Brain microvascular endothelial cell (primary cell): ENCODE measurements at regions not wholly inside any gene's neighbourhood (a gene's known extent, or its start where the extent isn't known, plus 50 kb on each side); places are given as distances from the start of the nearest gene placed in this dataset.
A peak's percentile ranks its signal among the peaks of the same experiment; 100 is the strongest.

Experiments
- DNase-seq: peaks from one replicate; pipeline ENCODE4 v3.0.0-alpha.2; 2020
- H3K27ac ChIP-seq: fragments of 250-450 bp; sonication (Bioruptor Pico); 2 replicates; pipeline ENCODE4 v1.5.1; 2020; ENCODE audit warnings: mild to moderate bottlenecking, moderate library complexity
- H3K27me3 ChIP-seq: fragments of 250-450 bp; sonication (Bioruptor Pico); replicated peaks from 2 replicates; pipeline ENCODE4 v1.5.1; 2020; ENCODE audit warnings: mild to moderate bottlenecking
- H3K36me3 ChIP-seq: fragments of 250-450 bp; sonication (Bioruptor Pico); replicated peaks from 2 replicates; pipeline ENCODE4 v1.5.1; 2020; ENCODE audit warnings: mild to moderate bottlenecking
- H3K4me3 ChIP-seq: 2 replicates; pipeline ENCODE4 v1.5.1; 2011; ENCODE audit warnings: low read depth, mild to moderate bottlenecking, control low read depth, low read length, moderate library complexity
- in situ Hi-C: cut with HindIII; loops from 2 replicates; pipeline ENCODE4 v1.10.0; 2017; ENCODE audit warnings: low sequenced_read_pairs, low pct_ligation_motif_present
- TF ChIP-seq, protein P1 (sequence below): IDR thresholded peaks from 2 replicates; pipeline ENCODE4 v1.5.1; 2011; ENCODE audit warnings: low read depth, mild to moderate bottlenecking, moderate library complexity, low read length, control low read depth, inconsistent platforms; ENCODE audit errors: missing control alignments

DNA sequence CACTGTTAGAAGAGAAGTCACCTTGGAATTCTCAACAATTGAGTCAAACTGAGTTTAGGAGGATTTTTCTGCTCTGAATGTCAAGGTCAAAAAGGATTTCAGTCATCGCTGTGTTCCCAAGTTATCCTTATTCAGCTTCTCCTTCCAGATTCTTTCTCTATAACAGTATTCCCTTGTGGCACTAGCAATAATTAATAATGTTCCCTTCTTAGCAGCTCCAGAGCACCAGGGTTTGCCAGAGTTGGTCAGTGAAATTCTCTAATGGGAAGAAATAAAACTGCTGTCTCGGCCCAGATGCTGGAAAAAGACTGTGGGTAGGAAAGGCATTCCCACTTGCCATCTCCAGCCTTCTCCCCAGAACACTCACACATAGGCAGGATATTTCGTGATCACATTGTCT is 836.0 kb upstream of the PIK3C3 start:
- no peak for DNase-seq
- Histone ChIP-seq H3K4me3 (no peak overlapping the region), H3K36me3 (no peaks in the 10 kb centered on the region), H3K27ac (no peak overlapping the region), H3K27me3 (no peaks in the 10 kb centered on the region)
- TF ChIP-seq, protein P1, sequence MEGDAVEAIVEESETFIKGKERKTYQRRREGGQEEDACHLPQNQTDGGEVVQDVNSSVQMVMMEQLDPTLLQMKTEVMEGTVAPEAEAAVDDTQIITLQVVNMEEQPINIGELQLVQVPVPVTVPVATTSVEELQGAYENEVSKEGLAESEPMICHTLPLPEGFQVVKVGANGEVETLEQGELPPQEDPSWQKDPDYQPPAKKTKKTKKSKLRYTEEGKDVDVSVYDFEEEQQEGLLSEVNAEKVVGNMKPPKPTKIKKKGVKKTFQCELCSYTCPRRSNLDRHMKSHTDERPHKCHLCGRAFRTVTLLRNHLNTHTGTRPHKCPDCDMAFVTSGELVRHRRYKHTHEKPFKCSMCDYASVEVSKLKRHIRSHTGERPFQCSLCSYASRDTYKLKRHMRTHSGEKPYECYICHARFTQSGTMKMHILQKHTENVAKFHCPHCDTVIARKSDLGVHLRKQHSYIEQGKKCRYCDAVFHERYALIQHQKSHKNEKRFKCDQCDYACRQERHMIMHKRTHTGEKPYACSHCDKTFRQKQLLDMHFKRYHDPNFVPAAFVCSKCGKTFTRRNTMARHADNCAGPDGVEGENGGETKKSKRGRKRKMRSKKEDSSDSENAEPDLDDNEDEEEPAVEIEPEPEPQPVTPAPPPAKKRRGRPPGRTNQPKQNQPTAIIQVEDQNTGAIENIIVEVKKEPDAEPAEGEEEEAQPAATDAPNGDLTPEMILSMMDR, result no peak
- in situ Hi-C loops, result no loop called here

DNA sequence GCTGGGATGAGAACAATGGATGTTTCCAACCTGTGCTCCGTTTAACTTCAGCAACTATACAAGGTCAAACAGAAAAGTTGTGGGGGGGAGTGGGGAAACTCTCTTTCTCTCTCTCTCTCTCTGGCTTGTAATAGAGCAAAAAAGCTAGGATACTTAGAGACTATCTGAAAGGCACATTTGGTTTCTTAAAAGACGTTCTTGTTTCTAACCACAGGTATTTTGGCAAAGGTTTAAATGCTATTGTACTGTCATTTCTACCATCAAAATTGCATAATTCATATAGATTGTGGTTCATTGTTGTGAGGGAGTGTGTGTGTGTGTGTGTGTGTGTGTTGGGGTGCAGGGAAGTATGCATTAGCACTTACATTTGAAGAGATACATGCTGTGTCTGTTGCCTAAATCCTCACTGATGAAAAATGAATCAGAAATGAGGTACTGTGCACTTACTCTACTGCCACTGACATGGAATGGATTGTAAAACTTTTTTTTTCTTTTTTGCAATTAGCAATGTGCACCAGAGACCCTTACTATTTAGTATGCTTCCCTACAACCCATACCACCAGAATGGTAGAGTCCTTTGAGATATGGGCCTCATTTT is 841.0 kb upstream of the PIK3C3 start:
- in situ Hi-C loops, result no loop called here
- DNase-seq, result peak; percentile 24
- H3K27me3 ChIP-seq, result no peaks in the 10 kb centered on the region
- no peaks in the 10 kb centered on the region for H3K36me3 ChIP-seq
- no peak overlapping the region for H3K27ac ChIP-seq
- H3K4me3 ChIP-seq, result no peak overlapping the region
- TF ChIP-seq, protein P1, result no peak

DNA sequence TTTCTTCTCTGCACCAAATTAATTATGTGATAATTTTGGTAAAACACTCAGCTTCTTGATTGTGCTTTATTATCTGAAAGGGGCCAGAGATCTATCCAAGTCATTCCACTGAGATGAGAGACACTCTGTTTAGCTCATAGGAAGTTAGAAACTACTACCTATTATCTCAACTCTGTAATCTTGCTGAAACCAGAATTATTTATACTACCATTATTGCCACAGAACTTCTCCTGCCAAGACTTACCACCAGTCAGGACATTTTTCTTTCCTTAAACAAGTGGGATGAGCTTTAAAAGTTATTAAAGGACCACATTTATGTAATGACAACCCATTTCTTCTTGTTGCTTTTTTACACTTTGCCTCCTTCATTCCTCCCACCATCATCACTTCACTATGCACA is 855.6 kb upstream of the PIK3C3 start:
- DNase-seq, result no peak
- TF ChIP-seq, protein P1, result no peak
- no peaks in the 10 kb centered on the region for H3K27me3 ChIP-seq
- H3K4me3 ChIP-seq, result no peak overlapping the region
- H3K27ac ChIP-seq, result no peak overlapping the region
- H3K36me3 ChIP-seq, result no peaks in the 10 kb centered on the region
- in situ Hi-C loops, result no loop called here

DNA sequence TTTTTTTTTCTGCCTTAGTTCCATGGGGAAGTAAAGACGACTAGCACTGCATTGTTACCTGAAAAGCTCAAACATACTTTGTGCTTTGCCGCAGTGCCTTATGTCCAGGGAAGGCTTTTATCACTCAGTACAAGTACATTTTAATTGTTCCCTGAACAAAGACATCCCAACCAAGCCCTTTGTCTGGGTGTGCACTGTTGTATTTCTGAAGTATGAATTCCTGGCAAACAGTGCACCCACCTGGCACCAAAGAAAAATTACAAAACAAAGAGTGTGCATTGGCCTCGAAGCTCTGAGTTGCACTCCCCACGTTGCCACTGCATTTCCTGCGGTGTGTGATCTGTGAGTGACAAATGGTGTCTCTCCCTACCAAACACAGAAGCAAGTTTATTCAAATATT is 858.5 kb upstream of the PIK3C3 start:
- in situ Hi-C loops, result no loop called here
- DNase-seq, result peak; percentile 22
- Histone ChIP-seq H3K27me3 (no peaks in the 10 kb centered on the region), H3K4me3 (no peak overlapping the region), H3K27ac (no peak overlapping the region), H3K36me3 (no peaks in the 10 kb centered on the region)
- TF ChIP-seq, protein P1, result peak; percentile 55

DNA sequence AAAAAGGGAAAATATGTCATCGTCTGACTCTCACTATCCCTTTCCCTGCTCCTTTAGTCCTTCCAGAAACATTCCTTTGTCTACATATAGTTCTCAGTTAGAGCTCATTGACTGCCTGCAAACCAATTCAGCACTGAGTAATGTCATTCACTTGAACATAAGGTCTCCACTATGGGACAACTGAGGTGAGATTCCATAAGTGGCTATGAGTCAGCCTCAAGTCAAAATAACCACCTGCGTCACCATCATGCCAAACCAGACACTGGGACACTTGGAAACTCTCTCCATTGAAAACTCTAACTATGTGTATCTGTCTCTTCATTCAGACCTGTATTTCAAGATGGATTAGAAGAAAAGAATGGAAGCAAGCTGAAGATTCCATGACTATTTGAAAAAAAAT is 878.0 kb upstream of the PIK3C3 start:
- no peak for DNase-seq
- no peak overlapping the region for H3K4me3 ChIP-seq
- H3K27me3 ChIP-seq, result no peaks in the 10 kb centered on the region
- H3K36me3 ChIP-seq, result no peaks in the 10 kb centered on the region
- no peak overlapping the region for H3K27ac ChIP-seq
- TF ChIP-seq, protein P1, result no peak
- in situ Hi-C loops, result no loop called here

DNA sequence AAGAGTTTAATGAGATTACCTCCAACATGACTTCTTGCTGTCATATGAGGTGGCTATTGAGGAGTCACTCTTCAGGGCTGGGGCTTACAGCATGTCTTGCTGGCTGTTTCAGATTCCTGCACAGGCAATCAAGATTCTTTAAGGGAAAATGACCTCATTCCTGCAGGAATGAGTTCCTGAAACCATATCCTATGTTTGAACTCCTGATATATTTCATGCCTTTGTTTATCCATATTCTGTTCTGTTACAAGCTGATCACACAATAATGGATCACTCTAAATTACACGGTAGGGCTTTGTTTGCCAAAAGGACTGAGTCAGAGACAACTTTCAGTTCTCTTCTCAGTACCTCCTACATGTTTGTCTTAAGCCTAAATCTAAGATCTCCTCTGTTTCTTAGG is 879.8 kb upstream of the PIK3C3 start:
- TF ChIP-seq, protein P1, result no peak
- DNase-seq, result peak; percentile 76
- no peaks in the 10 kb centered on the region for H3K36me3 ChIP-seq
- peak overlapping the region; percentile 46 for H3K27ac ChIP-seq
- no peak overlapping the region for H3K4me3 ChIP-seq
- in situ Hi-C loops, result no loop called here
- no peaks in the 10 kb centered on the region for H3K27me3 ChIP-seq
